Loucy (cell line): ENCODE measurements at regions not wholly inside any gene's neighbourhood (a gene's known extent, or its start where the extent isn't known, plus 50 kb on each side); places are given as distances from the start of the nearest gene placed in this dataset.

Experiments used
- H2AFZ ChIP-seq: fragments of 200-600 bp; sonication (generic); 2 replicates; pipeline ENCODE4 v1.6.0; 2016; ENCODE audit warnings: antibody characterized with exemption, mild to moderate bottlenecking, low read length, moderate library complexity
- H3F3A ChIP-seq: fragments of 200-600 bp; 2 replicates; pipeline ENCODE4 v1.6.0; 2016; ENCODE audit warnings: antibody characterized with exemption, low read depth, mild to moderate bottlenecking
- H3K27me3 ChIP-seq: fragments of 200-600 bp; sonication (generic); 2 replicates; pipeline ENCODE4 v1.6.1; 2014; ENCODE audit warnings: low read length, mild to moderate bottlenecking; ENCODE audit not compliant: insufficient read depth, poor library complexity, severe bottlenecking
- H3K36me3 ChIP-seq: fragments of 200-600 bp; sonication (generic); 2 replicates; pipeline ENCODE4 v1.6.1; 2016; ENCODE audit warnings: low read length; ENCODE audit not compliant: insufficient read depth
- H3K4me1 ChIP-seq: fragments of 200-600 bp; sonication (generic); 2 replicates; pipeline ENCODE4 v1.5.1; 2014; ENCODE audit warnings: low read length, mild to moderate bottlenecking; ENCODE audit not compliant: insufficient read depth, poor library complexity, severe bottlenecking
- H3K4me2 ChIP-seq: fragments of 200-600 bp; sonication (generic); 2 replicates; pipeline ENCODE4 v1.6.0; 2014; ENCODE audit warnings: antibody characterized with exemption, low read length, low read depth, mild to moderate bottlenecking; ENCODE audit not compliant: poor library complexity, severe bottlenecking
- H3K4me3 ChIP-seq: fragments of 200-600 bp; sonication (generic); 2 replicates; pipeline ENCODE4 v1.5.1; 2014; ENCODE audit warnings: low read length, mild to moderate bottlenecking, mixed read lengths; ENCODE audit not compliant: poor library complexity, severe bottlenecking
- H3K79me2 ChIP-seq: fragments of 200-600 bp; sonication (generic); 2 replicates; pipeline ENCODE4 v1.6.1; 2014; ENCODE audit warnings: low read length; ENCODE audit not compliant: insufficient read depth
- H3K9ac ChIP-seq: fragments of 200-600 bp; sonication (generic); 2 replicates; pipeline ENCODE4 v1.6.0; 2014; ENCODE audit warnings: mild to moderate bottlenecking, low read depth, low read length, moderate library complexity; ENCODE audit not compliant: poor library complexity, severe bottlenecking
- H3K9me2 ChIP-seq: fragments of 200-600 bp; sonication (generic); replicated peaks from 2 replicates; pipeline ENCODE4 v1.6.1; 2016; ENCODE audit warnings: low read depth, low read length, mixed read lengths
- H3K9me3 ChIP-seq: fragments of 200-600 bp; sonication (generic); 2 replicates; pipeline ENCODE4 v1.6.1; 2014; ENCODE audit warnings: mild to moderate bottlenecking, antibody characterized with exemption, low read length, low read depth; ENCODE audit not compliant: insufficient read depth
- H4K20me1 ChIP-seq: fragments of 200-600 bp; sonication (generic); 2 replicates; pipeline ENCODE4 v1.6.0; 2014; ENCODE audit warnings: antibody characterized with exemption, low read length, mild to moderate bottlenecking; ENCODE audit not compliant: insufficient read depth, poor library complexity, severe bottlenecking
- EZH2phosphoT487 ChIP-seq: fragments of 200-600 bp; IDR thresholded peaks from 2 replicates; pipeline ENCODE4 v1.6.1; 2018; ENCODE audit warnings: antibody characterized with exemption, mild to moderate bottlenecking, moderate library complexity, borderline replicate concordance
- TF ChIP-seq, protein P1 (sequence below): fragments of 200-600 bp; sonication (generic); conservative IDR thresholded peaks from 2 replicates; pipeline ENCODE4 v1.5.1; 2014; ENCODE audit warnings: mild to moderate bottlenecking, antibody characterized with exemption, low read length

DNA sequence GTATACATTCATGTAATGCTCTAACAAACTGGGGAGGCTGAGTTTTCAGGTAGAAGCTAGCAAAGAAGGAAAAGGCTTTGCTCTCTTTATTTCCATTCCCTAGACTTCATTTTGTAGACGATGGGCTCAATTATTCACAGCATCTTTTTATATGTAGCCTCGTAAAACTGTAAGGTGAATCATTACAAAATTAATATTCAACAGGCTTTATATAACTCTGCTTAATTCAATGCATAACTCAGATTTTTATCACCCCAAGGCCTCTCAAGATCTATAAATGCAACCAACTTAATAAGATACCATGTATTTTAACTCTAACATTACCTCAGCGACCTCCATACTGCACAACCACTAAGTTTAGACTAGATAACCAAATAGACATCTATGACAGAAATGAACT lies 63.0 kb upstream of the FRMD4B start:
- Histone ChIP-seq H3K4me2 (no peak overlapping the region), H2AFZ (no peak overlapping the region), H3K9me2 (no peaks in the 10 kb centered on the region), H3K4me3 (no peak overlapping the region), H3K9me3 (no peaks in the 10 kb centered on the region), H3K9ac (no peak overlapping the region), H3K36me3 (no peaks in the 10 kb centered on the region), H3K27me3 (no peaks in the 10 kb centered on the region), H3K79me2 (no peaks in the 10 kb centered on the region), H4K20me1 (no peaks in the 10 kb centered on the region), H3F3A (no peaks in the 10 kb centered on the region), H3K4me1 (no peaks in the 10 kb centered on the region)
- TF ChIP-seq EZH2phosphoT487, result no peak
- TF ChIP-seq, protein P1, sequence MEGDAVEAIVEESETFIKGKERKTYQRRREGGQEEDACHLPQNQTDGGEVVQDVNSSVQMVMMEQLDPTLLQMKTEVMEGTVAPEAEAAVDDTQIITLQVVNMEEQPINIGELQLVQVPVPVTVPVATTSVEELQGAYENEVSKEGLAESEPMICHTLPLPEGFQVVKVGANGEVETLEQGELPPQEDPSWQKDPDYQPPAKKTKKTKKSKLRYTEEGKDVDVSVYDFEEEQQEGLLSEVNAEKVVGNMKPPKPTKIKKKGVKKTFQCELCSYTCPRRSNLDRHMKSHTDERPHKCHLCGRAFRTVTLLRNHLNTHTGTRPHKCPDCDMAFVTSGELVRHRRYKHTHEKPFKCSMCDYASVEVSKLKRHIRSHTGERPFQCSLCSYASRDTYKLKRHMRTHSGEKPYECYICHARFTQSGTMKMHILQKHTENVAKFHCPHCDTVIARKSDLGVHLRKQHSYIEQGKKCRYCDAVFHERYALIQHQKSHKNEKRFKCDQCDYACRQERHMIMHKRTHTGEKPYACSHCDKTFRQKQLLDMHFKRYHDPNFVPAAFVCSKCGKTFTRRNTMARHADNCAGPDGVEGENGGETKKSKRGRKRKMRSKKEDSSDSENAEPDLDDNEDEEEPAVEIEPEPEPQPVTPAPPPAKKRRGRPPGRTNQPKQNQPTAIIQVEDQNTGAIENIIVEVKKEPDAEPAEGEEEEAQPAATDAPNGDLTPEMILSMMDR, result no peak

DNA sequence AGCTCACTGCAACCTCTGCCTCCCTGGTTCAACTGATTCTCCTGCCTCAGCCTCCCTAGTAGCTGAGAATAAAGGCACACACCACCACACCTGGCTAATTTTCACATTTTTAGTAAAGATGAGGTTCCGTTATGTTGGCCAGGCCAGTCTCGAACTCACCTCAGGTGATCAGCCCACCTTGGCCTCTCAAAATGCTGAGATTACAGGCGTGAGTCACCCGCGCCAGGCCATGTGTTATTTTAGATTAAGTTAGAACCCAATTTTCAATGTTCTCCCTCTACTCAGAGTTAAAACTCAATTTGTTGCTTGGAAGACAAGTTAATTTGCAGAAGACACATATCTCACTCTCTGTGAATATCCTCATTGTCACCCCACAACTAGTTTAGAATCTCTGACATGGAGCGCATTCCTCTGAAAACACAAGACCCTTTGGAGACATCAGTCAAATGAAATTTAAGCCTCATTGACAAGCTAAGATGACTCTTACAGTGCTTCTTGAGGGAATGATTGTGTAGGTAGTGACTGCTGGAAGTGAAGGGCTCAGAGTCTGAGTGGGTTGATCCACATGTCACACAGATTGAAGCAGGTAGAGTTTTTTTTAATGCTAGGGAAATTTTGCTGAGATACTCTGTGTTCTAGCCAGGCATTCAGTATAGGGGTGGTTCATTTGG lies 60.6 kb upstream of the FRMD4B start:
- Histone ChIP-seq H3K79me2 (no peaks in the 10 kb centered on the region), H2AFZ (no peak overlapping the region), H3K4me3 (no peak overlapping the region), H3K9me2 (no peaks in the 10 kb centered on the region), H3K4me1 (no peaks in the 10 kb centered on the region), H3K4me2 (no peak overlapping the region), H3K9ac (no peak overlapping the region), H3K27me3 (no peaks in the 10 kb centered on the region), H3F3A (no peaks in the 10 kb centered on the region), H3K36me3 (no peaks in the 10 kb centered on the region), H3K9me3 (no peaks in the 10 kb centered on the region), H4K20me1 (no peaks in the 10 kb centered on the region)
- TF ChIP-seq, protein P1, result no peak
- no peak for TF ChIP-seq EZH2phosphoT487

- H3K4me2 ChIP-seq, result no peak overlapping the region
- H3F3A ChIP-seq, result no peaks in the 10 kb centered on the region
- H2AFZ ChIP-seq, result no peak overlapping the region
- no peaks in the 10 kb centered on the region for H3K9me3 ChIP-seq
- H3K9me2 ChIP-seq, result no peaks in the 10 kb centered on the region
- H3K4me1 ChIP-seq, result no peaks in the 10 kb centered on the region
- no peaks in the 10 kb centered on the region for H3K36me3 ChIP-seq
- no peaks in the 10 kb centered on the region for H3K27me3 ChIP-seq
- TF ChIP-seq EZH2phosphoT487, result no peak
- TF ChIP-seq, protein P1, result no peak
- no peak overlapping the region for H3K9ac ChIP-seq
- H3K79me2 ChIP-seq, result no peaks in the 10 kb centered on the region
- no peak overlapping the region for H3K4me3 ChIP-seq
- H4K20me1 ChIP-seq, result no peaks in the 10 kb centered on the region
Observed at GRCh38 chr3:69445498-69445897, 59.6 kb upstream of the FRMD4B start.
